ENCODE measurements at regions not wholly inside any gene's neighbourhood (a gene's known extent, or its start where the extent isn't known, plus 50 kb on each side); places are given as distances from the start of the nearest gene placed in this dataset.
"Not testable (repeated sequence)": the region's sequence is repeated elsewhere in the genome, so short reads cannot be mapped to it uniquely, and the experiment has no call there.

DNA sequence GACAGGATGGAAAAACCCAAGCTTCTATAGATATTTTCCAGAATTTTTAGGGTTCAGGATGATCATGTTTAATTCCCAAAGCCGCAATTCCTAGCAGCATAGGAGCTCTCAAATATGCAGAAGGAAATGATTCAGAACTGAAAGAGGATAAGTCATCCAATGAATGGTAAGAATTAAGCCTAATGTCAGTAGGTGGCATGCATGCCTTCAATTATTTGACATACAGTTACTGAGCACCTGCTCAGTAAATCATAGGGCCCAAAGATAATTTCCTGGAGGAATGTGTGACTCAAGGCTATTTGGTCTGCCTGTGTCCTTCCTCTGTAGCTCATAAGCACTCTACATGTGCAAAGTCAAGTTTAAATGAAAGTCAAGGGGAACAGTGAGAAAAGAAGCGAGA is 116.8 kb upstream of the SLC38A4 start:
- DNase-seq (ENCODE audit: low read depth in 1 of 2, low spot score in 1 of 2): no peak

DNA sequence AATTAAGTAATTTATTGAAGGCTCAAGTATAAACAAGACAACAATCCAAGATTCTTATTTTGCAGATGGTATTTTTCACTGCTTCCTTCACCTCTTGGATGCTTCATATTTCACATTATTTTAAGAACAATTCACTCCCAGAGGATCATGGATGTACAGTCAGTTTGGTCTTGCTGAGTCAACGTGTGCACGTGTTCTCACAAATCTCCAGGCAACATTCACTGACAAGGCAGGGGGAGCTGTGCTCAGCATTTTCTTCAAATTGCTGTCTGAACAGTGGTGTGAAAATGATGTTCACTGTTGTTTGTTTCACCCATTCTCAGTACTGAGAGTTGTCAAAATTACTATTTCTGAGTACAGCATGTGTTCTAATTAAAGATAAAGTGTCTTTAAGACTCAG is 118.3 kb upstream of the SLC38A4 start:
- DNase-seq (ENCODE audit: low read depth in 1 of 2, low spot score in 1 of 2): no peak

GRCh38 chr12:46944771-46945170 is 119.0 kb upstream of the SLC38A4 start:
- no peak for DNase-seq (ENCODE audit: low read depth in 1 of 2, low spot score in 1 of 2)

DNA sequence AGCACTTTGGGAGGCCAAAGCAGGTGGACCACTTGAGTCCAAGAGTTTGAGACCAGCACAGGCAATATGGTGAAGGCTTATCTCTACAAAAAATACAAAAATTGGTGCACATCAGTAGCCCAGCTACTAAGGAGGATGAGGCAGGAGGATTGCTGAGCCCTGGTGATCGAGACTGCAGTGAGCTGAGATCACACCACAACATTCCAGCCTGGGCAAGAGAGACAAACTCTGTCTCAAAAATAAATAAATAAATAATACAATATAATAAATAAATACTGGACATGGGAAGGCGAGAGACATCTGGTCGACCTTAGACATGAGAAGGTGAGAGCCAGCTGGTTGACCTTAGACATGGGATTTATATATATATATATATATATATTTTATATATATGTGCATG is 119.8 kb upstream of the SLC38A4 start:
- DNase-seq (ENCODE audit: low read depth in 1 of 2, low spot score in 1 of 2): no peak

GRCh38 chr12:46946137-46946536 is 120.3 kb upstream of the SLC38A4 start:
- no peak for DNase-seq (ENCODE audit: low read depth in 1 of 2, low spot score in 1 of 2)

- no peak for DNase-seq (ENCODE audit: low read depth in 1 of 2, low spot score in 1 of 2)
Measured at GRCh38 chr12:46948936-46949545, 123.2 kb upstream of the SLC38A4 start.

DNA sequence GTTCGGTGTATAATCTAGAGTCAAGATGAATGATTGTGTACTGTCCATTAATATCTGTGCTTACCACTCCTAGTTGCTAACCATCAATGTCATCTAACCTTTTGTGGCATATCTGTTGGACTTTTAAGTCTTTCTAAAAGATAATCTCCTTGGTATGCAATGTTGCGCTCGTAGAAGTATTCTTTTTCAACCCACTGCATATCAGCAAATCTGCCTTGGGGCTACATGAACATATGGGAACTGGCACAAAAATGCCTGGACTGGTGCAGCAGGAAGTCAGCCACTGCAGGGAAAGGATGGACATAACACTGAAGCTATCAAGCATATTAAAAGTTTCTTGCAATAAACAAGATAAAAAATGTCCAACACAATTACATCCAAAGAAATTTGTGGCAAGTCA is 124.3 kb upstream of the SLC38A4 start:
- DNase-seq (ENCODE audit: low read depth in 1 of 2, low spot score in 1 of 2): no peak

DNA sequence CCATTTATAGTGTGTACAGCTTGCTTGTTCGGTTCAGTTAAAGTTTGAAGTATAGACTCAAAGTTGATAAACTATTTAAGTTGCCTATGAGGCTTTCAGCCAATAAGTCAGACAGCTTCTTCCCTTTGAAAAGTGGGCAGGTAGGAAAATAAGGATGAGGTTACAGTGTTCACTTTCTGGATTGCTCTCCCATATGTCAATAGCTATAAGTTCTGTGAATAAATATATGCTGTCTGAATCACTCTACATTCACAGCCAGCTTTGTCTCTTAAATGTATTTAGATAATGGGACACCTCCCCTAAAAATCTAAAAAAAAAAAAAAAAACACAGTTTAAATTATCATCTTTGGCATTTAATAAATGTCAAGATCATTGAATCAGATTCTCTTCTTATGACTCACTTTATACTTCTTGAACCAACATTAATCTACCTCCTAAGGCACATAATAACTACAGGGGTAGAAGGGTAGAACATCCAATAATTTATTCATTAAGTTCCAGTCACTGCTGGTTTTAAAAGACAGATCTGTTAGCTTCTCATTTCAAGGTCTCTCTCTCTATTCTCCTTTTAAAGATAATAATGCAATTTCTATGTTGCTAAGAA is 126.4 kb upstream of the PCED1B start:
- DNase-seq (ENCODE audit: low read depth in 1 of 2, low spot score in 1 of 2): no peak

DNA sequence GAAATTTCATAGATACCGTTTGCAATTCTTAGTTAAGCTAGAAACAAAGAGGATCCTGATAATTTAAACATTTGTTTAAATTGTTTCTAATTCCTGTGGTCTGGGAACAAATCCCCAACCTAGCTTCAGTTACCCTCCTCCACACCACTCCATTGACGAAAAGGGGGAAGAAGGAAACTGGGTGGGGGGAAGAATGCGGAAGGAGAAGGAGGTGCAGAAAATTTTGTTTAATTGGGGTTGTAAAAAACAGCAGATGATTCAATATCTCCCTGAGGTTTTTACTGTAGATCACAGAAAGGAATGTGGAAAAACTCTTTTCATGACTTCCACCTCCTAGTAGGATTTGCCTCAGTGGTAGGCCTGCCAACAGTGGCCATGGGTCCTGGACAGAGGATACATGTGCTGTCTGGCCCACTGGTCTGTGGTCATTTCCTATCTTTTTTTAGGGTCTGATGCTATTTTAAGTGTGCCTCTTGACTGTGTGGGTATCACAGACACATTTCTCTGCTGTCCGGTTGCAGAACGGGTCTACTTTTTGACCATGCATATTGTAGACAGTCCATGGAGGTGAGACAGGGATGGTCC is 122.9 kb upstream of the PCED1B start:
- DNase-seq (ENCODE audit: low read depth in 1 of 2, low spot score in 1 of 2): no peak

- no peak for DNase-seq (ENCODE audit: low read depth in 1 of 2, low spot score in 1 of 2)
Measured at GRCh38 chr12:46958053-46958452, 121.4 kb upstream of the PCED1B start.

DNA sequence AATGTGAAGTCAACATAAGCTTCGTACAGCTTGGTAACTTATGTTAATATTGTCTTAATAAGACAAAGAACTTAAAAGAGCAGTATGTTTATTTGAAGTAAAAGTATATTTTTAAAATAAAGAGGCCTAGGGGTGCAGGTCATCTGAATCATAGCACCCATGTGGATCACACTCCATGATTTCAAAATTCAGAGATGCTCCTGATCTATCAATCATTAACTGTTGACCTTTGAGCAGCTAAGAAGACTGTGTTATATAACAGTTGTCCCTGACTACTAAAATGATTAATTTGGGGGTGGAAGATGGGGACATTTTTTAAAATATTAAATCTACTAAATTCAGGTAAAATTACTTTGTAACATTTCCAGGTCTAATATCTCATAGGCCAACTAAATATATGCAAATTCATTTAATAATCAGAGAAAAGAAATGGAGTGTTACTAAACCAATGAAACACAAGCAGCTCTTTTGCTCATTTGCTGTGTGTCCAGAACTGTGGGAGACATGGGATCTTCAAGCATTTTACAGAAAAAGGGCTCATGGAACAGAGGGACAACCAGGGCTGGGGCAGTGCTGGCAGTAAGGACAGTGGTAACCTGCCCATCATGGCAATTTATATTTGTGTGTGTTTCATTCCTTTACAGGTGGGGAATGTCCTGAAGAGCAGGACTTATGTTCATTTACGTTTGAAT is 120.7 kb upstream of the PCED1B start:
- DNase-seq (ENCODE audit: low read depth in 1 of 2, low spot score in 1 of 2): no peak

DNA sequence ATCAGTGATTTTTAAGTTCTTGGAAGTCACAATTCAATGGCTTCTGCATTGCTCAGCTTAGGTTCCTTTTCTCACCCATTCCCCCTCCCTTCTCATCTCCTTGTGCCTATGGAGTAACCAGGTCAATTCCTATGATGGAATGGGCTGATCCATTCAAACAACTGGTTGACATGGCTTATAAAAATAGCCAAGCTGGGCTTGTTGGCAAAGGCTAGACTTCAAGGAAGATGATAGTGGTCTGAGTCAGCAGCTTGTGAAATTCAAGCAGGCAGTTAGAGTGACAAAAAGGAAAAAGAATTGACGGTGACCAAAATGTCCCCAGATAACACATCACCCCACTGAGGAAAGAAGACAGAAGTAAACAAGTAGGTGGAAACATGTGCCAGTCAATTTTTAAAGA is 119.9 kb upstream of the PCED1B start:
- no peak for DNase-seq (ENCODE audit: low read depth in 1 of 2, low spot score in 1 of 2)

GRCh38 chr12:46960681-46961080 is 118.7 kb upstream of the PCED1B start:
- no peak for DNase-seq (ENCODE audit: low read depth in 1 of 2, low spot score in 1 of 2)

DNA sequence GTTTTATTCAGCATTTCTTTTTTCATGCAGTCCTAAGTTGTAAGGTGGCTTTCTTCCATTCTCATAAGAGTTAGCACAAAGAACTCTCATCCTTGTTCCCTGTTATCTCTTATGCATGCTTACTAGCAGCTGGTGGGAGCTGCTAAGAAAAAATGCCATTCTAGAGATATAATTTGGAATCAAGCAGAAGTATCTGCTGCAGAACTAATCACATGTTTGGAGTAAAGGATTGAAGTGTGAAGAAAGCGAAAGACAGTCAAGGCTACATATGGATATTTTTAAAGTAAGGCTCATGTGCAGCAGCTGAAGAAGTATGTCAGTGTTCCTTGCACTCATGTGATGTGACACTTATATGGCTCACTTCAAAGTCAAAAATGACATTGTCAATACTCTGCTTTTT is 116.2 kb upstream of the PCED1B start:
- no peak for DNase-seq (ENCODE audit: low read depth in 1 of 2, low spot score in 1 of 2)

DNA sequence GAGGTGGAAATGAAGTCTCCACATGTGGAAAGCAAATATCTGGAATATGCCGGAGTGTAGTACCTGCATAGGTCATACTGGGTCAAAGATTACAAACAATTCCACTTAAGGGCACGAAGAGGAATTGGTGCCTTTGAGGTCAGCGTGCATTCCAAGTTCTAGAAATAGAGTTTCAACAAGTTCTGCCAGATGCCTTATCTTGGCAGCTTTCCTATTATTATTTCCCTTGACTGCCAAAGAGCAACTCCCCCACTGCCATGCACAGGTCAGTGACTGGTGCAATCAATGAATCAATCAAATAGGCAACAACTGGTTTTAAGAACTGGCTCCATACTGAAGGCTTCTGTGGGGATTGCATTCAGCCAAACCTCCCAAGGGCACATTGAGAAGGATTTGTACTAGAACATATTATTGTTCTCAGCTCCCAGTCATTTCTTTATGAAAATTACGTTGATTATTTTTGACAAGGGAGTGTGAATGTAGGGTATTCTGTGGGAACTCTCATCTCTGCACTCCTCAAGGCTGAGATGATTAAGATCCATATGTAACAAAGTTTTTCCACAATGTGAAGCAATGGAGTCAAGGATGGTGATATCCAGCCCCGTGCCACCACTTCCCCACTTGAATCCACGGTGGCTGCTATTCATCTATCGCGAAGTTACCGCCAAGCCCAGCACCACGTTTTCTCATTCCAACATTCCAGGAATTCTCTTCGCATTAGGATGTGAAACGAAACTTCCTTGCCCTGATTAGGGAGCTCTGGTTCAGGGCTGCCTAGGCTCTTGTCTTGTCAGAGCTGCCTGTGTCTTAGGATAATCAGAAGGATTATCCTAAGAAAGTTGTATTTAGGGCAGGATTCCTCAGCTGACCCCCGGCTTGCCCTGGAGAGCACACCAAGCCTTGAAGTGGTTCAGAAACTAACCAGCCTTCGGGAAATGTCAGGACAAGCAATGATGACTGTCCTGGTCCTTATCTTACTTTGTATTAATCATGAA is 115.1 kb upstream of the PCED1B start:
- no peak for DNase-seq (ENCODE audit: low read depth in 1 of 2, low spot score in 1 of 2)

DNA sequence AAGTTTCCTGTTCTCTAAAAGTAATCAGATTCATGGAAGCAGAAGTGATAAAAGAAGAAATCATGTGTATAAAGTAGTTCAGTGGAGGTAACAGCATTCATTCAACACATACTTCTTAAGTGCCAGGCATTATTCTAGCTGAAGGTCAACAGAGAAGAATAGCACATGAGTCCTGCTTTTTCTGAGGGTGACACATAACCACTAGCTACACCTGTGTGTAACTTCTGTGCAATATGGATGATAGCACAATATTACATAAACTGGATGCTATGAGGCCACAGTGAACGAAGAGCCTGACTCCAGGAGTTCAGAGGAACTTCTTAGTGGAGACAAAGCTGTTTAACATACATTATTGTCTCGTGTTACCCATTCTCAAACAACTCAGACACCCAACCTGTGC is 114.3 kb upstream of the PCED1B start:
- DNase-seq (ENCODE audit: low read depth in 1 of 2, low spot score in 1 of 2): no peak

DNA sequence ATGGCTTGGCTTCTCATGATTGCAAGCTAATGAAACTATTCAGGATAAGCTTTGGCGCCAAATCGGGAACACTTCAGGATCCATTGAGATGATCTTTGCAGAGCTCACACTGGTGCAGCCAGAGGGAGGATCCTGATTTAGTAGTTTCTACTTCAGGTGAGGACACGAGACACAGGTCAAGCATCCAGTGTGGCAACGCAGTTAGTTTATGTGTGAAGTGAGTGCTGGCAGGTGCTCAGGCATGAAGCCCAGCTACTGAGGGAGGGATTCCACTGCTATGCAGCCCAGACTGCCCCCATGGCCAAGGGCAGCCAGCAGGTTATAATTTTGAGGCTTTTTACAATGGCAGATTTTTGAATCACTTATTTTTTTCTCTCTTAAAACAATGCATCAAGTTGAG is 113.5 kb upstream of the PCED1B start:
- DNase-seq (ENCODE audit: low read depth in 1 of 2, low spot score in 1 of 2): no peak

- DNase-seq (ENCODE audit: low read depth in 1 of 2, low spot score in 1 of 2): no peak
Measured at GRCh38 chr12:46970636-46971035, 108.8 kb upstream of the PCED1B start.

- not testable (repeated sequence) for DNase-seq (ENCODE audit: low read depth in 1 of 2, low spot score in 1 of 2)
Measured at GRCh38 chr12:46973937-46974336, 105.5 kb upstream of the PCED1B start.

- no peak for DNase-seq (ENCODE audit: low read depth in 1 of 2, low spot score in 1 of 2)
Measured at GRCh38 chr12:46977871-46978375, 101.5 kb upstream of the PCED1B start.

- DNase-seq (ENCODE audit: low read depth in 1 of 2, low spot score in 1 of 2): no peak
Measured at GRCh38 chr12:46981622-46982021, 97.8 kb upstream of the PCED1B start.

Measured in activated CD4-positive, alpha-beta T cell treated with anti-CD3 and anti-CD28 coated beads, Interleukin-2, amount 50 U/mL, for 24 hours (primary cell).